Keratinocyte (primary cell): ENCODE measurements at regions not wholly inside any gene's neighbourhood (a gene's known extent, or its start where the extent isn't known, plus 50 kb on each side); places are given as distances from the start of the nearest gene placed in this dataset.

Experiments used
- DNase-seq: peaks from one replicate; pipeline ENCODE4 v3.0.0-alpha.2; 2011; ENCODE audit warnings: low read depth, missing footprints, low spot score
- FAIRE-seq: peaks from 2 replicates; lab custom pipeline; 2011; peaks lifted over from hg19 to GRCh38; lab: Jason Lieb, UNC
- H2AFZ ChIP-seq: 2 replicates; pipeline ENCODE4 v1.6.0; 2012; ENCODE audit warnings: low read length, control low read depth, inconsistent platforms; ENCODE audit not compliant: control insufficient read depth
- H3K27ac ChIP-seq: 2 replicates; pipeline ENCODE4 v1.5.1; 2011; ENCODE audit warnings: low read length; ENCODE audit not compliant: control insufficient read depth, insufficient read depth
- H3K27me3 ChIP-seq: 3 replicates; pipeline ENCODE4 v1.6.0; 2011; ENCODE audit warnings: low read length; ENCODE audit not compliant: control insufficient read depth, insufficient read depth; ENCODE audit errors: extremely low read depth
- H3K36me3 ChIP-seq, 2 experiments: 2 replicates in 1 of 2; 3 replicates in 1 of 2; pipeline ENCODE4 v1.5.1; 2011; ENCODE audit warnings: low read length in 2 of 2, mild to moderate bottlenecking in 1 of 2; ENCODE audit not compliant: control insufficient read depth in 2 of 2, insufficient read depth in 2 of 2; ENCODE audit errors: extremely low read depth in 1 of 2
- H3K4me1 ChIP-seq: 3 replicates; pipeline ENCODE4 v1.5.1; 2011; ENCODE audit warnings: low read length; ENCODE audit not compliant: control insufficient read depth, insufficient read depth; ENCODE audit errors: extremely low read depth
- H3K4me2 ChIP-seq: 3 replicates; pipeline ENCODE4 v1.6.0; 2011; ENCODE audit warnings: low read depth, low read length; ENCODE audit not compliant: control insufficient read depth, insufficient read depth; ENCODE audit errors: extremely low read depth
- H3K4me3 ChIP-seq, 3 experiments: fragments of 200-600 bp in 1 of 3; sonication (generic) in 1 of 3; 2 replicates in 2 of 3; 3 replicates in 1 of 3; pipeline ENCODE4 v1.5.1; 2011 to 2016; ENCODE audit warnings: low read length in 3 of 3, mild to moderate bottlenecking in 3 of 3, control low read depth in 2 of 3, inconsistent platforms in 1 of 3, low read depth in 1 of 3, mixed read lengths in 1 of 3, mixed run types in 1 of 3, moderate library complexity in 1 of 3; ENCODE audit not compliant: control insufficient read depth in 2 of 3, insufficient read depth in 2 of 3; ENCODE audit errors: extremely low read depth in 1 of 3
- H3K79me2 ChIP-seq: 2 replicates; pipeline ENCODE4 v1.6.0; 2012; ENCODE audit warnings: low read length; ENCODE audit not compliant: control insufficient read depth, insufficient read depth
- H3K9ac ChIP-seq: 3 replicates; pipeline ENCODE4 v1.6.0; 2011; ENCODE audit warnings: low read length; ENCODE audit not compliant: control insufficient read depth, insufficient read depth; ENCODE audit errors: extremely low read depth
- H3K9me1 ChIP-seq: 3 replicates; pipeline ENCODE4 v1.6.0; 2011; ENCODE audit warnings: low read length; ENCODE audit not compliant: control insufficient read depth, insufficient read depth; ENCODE audit errors: extremely low read depth
- H3K9me3 ChIP-seq: 2 replicates; pipeline ENCODE4 v1.5.1; 2012; ENCODE audit warnings: low read depth, low read length; ENCODE audit not compliant: control insufficient read depth
- H4K20me1 ChIP-seq: 3 replicates; pipeline ENCODE4 v1.6.0; 2011; ENCODE audit warnings: low read length; ENCODE audit not compliant: control insufficient read depth, insufficient read depth; ENCODE audit errors: extremely low read depth
- CTCF ChIP-seq, 3 experiments: IDR thresholded peaks in 1 of 3; conservative IDR thresholded peaks in 1 of 3; optimal IDR thresholded peaks in 1 of 3; 2 replicates in 2 of 3; 3 replicates in 1 of 3; pipeline versions ENCODE3 to v1.5.1; 2011; ENCODE audit warnings: low read length in 3 of 3, mild to moderate bottlenecking in 3 of 3, moderate library complexity in 2 of 3, control low read depth in 1 of 3, inconsistent platforms in 1 of 3; ENCODE audit not compliant: insufficient read depth in 2 of 3; ENCODE audit errors: extremely low read depth in 1 of 3
- EZH2 ChIP-seq: IDR thresholded peaks from one replicate; pipeline ENCODE4 v1.6.1; 2012; ENCODE audit warnings: inconsistent platforms, mild to moderate bottlenecking, low read length, moderate library complexity
- dilution Hi-C: fragments of 300-500 bp; cut with MboI; formaldehyde crosslinking; loops from one replicate; pipeline ENCODE4 v1.7.0; 2020; ENCODE audit warnings: low sequenced_read_pairs; ENCODE audit not compliant: extremely low pct_ligation_motif_present

GRCh38 chr6:68339488-68340131 lies 295.5 kb upstream of the ADGRB3 start:
- no peak for FAIRE-seq

GRCh38 chr6:68333442-68333841 lies 301.6 kb upstream of the ADGRB3 start:
- H3K4me2 ChIP-seq: no peak overlapping the region
- dilution Hi-C loops: no loop called here
- H3K9ac ChIP-seq: no peak overlapping the region
- no peak for FAIRE-seq
- no peak overlapping the region for H3K4me3 ChIP-seq
- H3K27me3 ChIP-seq: no peaks in the 10 kb centered on the region
- H3K4me1 ChIP-seq: no peaks in the 10 kb centered on the region
- H3K27ac ChIP-seq: no peak overlapping the region
- no peaks in the 10 kb centered on the region for H3K79me2 ChIP-seq
- no peak for DNase-seq
- H3K9me1 ChIP-seq: no peaks in the 10 kb centered on the region
- no peak overlapping the region for H2AFZ ChIP-seq
- H4K20me1 ChIP-seq: no peaks in the 10 kb centered on the region
- H3K36me3 ChIP-seq: no peaks in the 10 kb centered on the region
- no peaks in the 10 kb centered on the region for H3K9me3 ChIP-seq
- TF ChIP-seq CTCF (optimal IDR thresholded peaks at IDR 0.05 in 1 of 3, IDR thresholded peaks at IDR 0.05 in 1 of 3, conservative IDR thresholded peaks at IDR 0.05 in 1 of 3; ENCODE audit: extremely low read depth in 1 of 3, insufficient read depth in 2 of 3, low read length in 3 of 3): no peak
- TF ChIP-seq EZH2: no peak

More at GRCh38 chr6:68339488-68340131, 295.5 kb upstream of the ADGRB3 start:
- Histone ChIP-seq H4K20me1 (no peaks in the 10 kb centered on the region), H3K4me3 (no peak overlapping the region), H3K4me2 (no peak overlapping the region), H3K79me2 (no peaks in the 10 kb centered on the region), H3K36me3 (no peaks in the 10 kb centered on the region), H3K27ac (no peak overlapping the region), H3K9me3 (peaks cover 2% of the 10 kb centered on the region), H3K9ac (no peak overlapping the region), H3K4me1 (no peaks in the 10 kb centered on the region), H2AFZ (no peak overlapping the region), H3K9me1 (no peaks in the 10 kb centered on the region), H3K27me3 (no peaks in the 10 kb centered on the region)
- dilution Hi-C loops: no loop called here
- DNase-seq: no peak
- TF ChIP-seq EZH2 (no peak), CTCF (optimal IDR thresholded peaks at IDR 0.05 in 1 of 3, IDR thresholded peaks at IDR 0.05 in 1 of 3, conservative IDR thresholded peaks at IDR 0.05 in 1 of 3; ENCODE audit: extremely low read depth in 1 of 3, insufficient read depth in 2 of 3, low read length in 3 of 3) (no peak)
